ENCODE measurements at regions not wholly inside any gene's neighbourhood (a gene's known extent, or its start where the extent isn't known, plus 50 kb on each side); places are given as distances from the start of the nearest gene placed in this dataset.

GRCh38 chr7:13197501-13197900 is 510.1 kb downstream of the ARL4A start:
- Histone ChIP-seq H3K36me3 (ENCODE audit: control insufficient read depth, insufficient read depth, low read length) (no peaks in the 10 kb centered on the region), H3K27me3 (ENCODE audit: control insufficient read depth, insufficient read depth, low read length) (no peaks in the 10 kb centered on the region), H3K4me3 (ENCODE audit: low read depth, low read length) (no peak overlapping the region)
- DNase-seq (ENCODE audit: low read depth), result no peak
- no peak for TF ChIP-seq CTCF (IDR thresholded peaks at IDR 0.05; ENCODE audit: insufficient read depth, low read length, poor library complexity, severe bottlenecking)

GRCh38 chr7:13198036-13198435 is 510.6 kb downstream of the ARL4A start:
- Histone ChIP-seq H3K27me3 (ENCODE audit: control insufficient read depth, insufficient read depth, low read length) (no peaks in the 10 kb centered on the region), H3K36me3 (ENCODE audit: control insufficient read depth, insufficient read depth, low read length) (no peaks in the 10 kb centered on the region), H3K4me3 (ENCODE audit: low read depth, low read length) (no peak overlapping the region)
- TF ChIP-seq CTCF (IDR thresholded peaks at IDR 0.05; ENCODE audit: insufficient read depth, low read length, poor library complexity, severe bottlenecking), result no peak
- DNase-seq (ENCODE audit: low read depth), result no peak

GRCh38 chr7:13198727-13199126 is 511.3 kb downstream of the ARL4A start:
- no peak overlapping the region for H3K4me3 ChIP-seq (ENCODE audit: low read depth, low read length)
- no peaks in the 10 kb centered on the region for H3K27me3 ChIP-seq (ENCODE audit: control insufficient read depth, insufficient read depth, low read length)
- H3K36me3 ChIP-seq (ENCODE audit: control insufficient read depth, insufficient read depth, low read length), result no peaks in the 10 kb centered on the region
- no peak for DNase-seq (ENCODE audit: low read depth)
- TF ChIP-seq CTCF (IDR thresholded peaks at IDR 0.05; ENCODE audit: insufficient read depth, low read length, poor library complexity, severe bottlenecking), result no peak

- no peak for DNase-seq (ENCODE audit: low read depth)
- TF ChIP-seq CTCF (IDR thresholded peaks at IDR 0.05; ENCODE audit: insufficient read depth, low read length, poor library complexity, severe bottlenecking), result no peak
- H3K36me3 ChIP-seq (ENCODE audit: control insufficient read depth, insufficient read depth, low read length), result no peaks in the 10 kb centered on the region
- no peaks in the 10 kb centered on the region for H3K27me3 ChIP-seq (ENCODE audit: control insufficient read depth, insufficient read depth, low read length)
- H3K4me3 ChIP-seq (ENCODE audit: low read depth, low read length), result no peak overlapping the region
These were observed 514.2 kb downstream of the ARL4A start for GRCh38 chr7:13201628-13202027.

DNA sequence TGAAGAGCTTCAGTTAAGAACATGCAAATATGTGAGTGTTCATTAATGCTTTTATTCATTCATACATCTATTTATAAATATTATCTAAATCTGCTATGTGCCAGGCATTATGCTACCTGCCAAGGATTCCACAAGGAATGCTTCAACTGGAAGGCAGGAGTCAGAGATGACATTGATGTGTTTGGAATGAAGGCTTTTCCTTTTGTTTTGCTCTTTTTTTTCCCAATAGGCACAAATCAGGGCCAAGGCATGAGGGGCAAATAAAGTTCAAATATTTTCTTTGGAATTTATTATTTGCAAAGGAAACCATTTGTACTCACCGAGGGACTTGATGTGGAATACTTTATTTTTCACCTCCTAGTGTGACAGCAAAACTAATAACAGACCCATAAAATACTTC is 530.3 kb downstream of the ARL4A start:
- TF ChIP-seq CTCF (IDR thresholded peaks at IDR 0.05; ENCODE audit: insufficient read depth, low read length, poor library complexity, severe bottlenecking), result no peak
- no peak for DNase-seq (ENCODE audit: low read depth)
- no peak overlapping the region for H3K4me3 ChIP-seq (ENCODE audit: low read depth, low read length)
- no peaks in the 10 kb centered on the region for H3K36me3 ChIP-seq (ENCODE audit: control insufficient read depth, insufficient read depth, low read length)
- no peaks in the 10 kb centered on the region for H3K27me3 ChIP-seq (ENCODE audit: control insufficient read depth, insufficient read depth, low read length)

GRCh38 chr7:13225068-13225467 is 537.6 kb downstream of the ARL4A start:
- Histone ChIP-seq H3K4me3 (ENCODE audit: low read depth, low read length) (no peak overlapping the region), H3K36me3 (ENCODE audit: control insufficient read depth, insufficient read depth, low read length) (no peaks in the 10 kb centered on the region), H3K27me3 (ENCODE audit: control insufficient read depth, insufficient read depth, low read length) (no peaks in the 10 kb centered on the region)
- no peak for TF ChIP-seq CTCF (IDR thresholded peaks at IDR 0.05; ENCODE audit: insufficient read depth, low read length, poor library complexity, severe bottlenecking)
- no peak for DNase-seq (ENCODE audit: low read depth)
